HEK293 (cell line): ENCODE measurements at regions not wholly inside any gene's neighbourhood (a gene's known extent, or its start where the extent isn't known, plus 50 kb on each side); places are given as distances from the start of the nearest gene placed in this dataset.

Experiments used
- ZBTB1 ChIP-seq: fragments of 450-650 bp; formaldehyde crosslinking; IDR thresholded peaks from 2 replicates; pipeline ENCODE4 v1.5.1; 2016; ENCODE audit warnings: missing biosample characterization, missing genetic modification characterization
- TF ChIP-seq, protein P1 (sequence below): fragments of 450-650 bp; formaldehyde crosslinking; IDR thresholded peaks from 2 replicates; pipeline ENCODE4 v1.5.1; 2016; ENCODE audit warnings: missing biosample characterization, missing genetic modification characterization

DNA sequence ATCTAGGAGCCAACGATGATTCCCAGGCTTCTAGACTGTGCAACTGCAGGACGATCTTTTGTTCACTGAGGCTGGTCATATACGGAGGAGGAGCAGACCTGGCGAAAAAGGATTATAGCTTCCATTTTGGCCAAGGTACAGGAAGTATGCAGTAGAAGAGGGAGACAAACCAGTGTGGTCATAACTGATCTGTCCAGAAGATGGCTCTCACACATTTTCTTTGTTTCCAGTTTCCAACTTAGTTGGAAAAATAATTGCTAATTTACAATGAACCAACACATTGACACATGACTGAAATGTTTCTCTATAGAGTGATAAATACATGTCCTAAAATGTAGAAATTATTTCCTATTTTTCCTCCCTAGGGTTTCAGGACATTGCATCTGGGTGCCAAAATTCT, 364.1 kb upstream of the BTBD3 start:
- TF ChIP-seq, protein P1, sequence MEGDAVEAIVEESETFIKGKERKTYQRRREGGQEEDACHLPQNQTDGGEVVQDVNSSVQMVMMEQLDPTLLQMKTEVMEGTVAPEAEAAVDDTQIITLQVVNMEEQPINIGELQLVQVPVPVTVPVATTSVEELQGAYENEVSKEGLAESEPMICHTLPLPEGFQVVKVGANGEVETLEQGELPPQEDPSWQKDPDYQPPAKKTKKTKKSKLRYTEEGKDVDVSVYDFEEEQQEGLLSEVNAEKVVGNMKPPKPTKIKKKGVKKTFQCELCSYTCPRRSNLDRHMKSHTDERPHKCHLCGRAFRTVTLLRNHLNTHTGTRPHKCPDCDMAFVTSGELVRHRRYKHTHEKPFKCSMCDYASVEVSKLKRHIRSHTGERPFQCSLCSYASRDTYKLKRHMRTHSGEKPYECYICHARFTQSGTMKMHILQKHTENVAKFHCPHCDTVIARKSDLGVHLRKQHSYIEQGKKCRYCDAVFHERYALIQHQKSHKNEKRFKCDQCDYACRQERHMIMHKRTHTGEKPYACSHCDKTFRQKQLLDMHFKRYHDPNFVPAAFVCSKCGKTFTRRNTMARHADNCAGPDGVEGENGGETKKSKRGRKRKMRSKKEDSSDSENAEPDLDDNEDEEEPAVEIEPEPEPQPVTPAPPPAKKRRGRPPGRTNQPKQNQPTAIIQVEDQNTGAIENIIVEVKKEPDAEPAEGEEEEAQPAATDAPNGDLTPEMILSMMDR, result no peak
- TF ChIP-seq ZBTB1 (tag by site-specific recombination), result no peak
